Astrocyte (in vitro differentiated cells and primary cell): ENCODE measurements at regions not wholly inside any gene's neighbourhood (a gene's known extent, or its start where the extent isn't known, plus 50 kb on each side); places are given as distances from the start of the nearest gene placed in this dataset.

Source experiments
- CTCF ChIP-seq: IDR thresholded peaks from 2 replicates; pipeline ENCODE4 v1.5.1; 2011; ENCODE audit warnings: low read depth, mild to moderate bottlenecking, inconsistent platforms, low read length, moderate library complexity; ENCODE audit not compliant: insufficient read depth
- EZH2 ChIP-seq: IDR thresholded peaks from 2 replicates; pipeline ENCODE4 v1.6.1; 2012; ENCODE audit warnings: mild to moderate bottlenecking, low read length, inconsistent platforms; ENCODE audit not compliant: insufficient read depth

DNA sequence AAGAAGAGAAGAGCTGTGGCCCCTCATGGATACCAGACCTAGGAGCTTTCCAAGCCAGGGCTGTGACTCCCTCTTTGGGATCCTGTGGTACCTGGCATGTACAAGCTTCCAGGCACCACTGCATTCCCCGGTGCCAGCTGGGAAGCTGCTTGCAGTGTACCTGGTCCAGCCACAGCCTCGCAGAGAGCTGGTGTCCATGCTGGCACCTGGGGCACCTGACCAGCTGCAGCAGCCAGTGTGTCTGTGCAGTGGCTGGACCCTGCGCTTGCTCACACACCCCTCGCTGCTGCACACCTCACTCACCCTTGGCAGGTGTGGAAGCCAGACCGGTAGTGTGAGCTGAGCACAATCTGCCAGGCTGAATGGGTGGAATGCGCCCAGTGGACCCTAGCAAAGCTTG is 190.9 kb upstream of the MAN1A1 start:
- TF ChIP-seq CTCF = no peak
- no peak for TF ChIP-seq EZH2
